ENCODE measurements at regions not wholly inside any gene's neighbourhood (a gene's known extent, or its start where the extent isn't known, plus 50 kb on each side); places are given as distances from the start of the nearest gene placed in this dataset.

- no peak overlapping the region for H3K56ac ChIP-seq (ENCODE audit: insufficient read length, low read depth, low read length)
- no peak overlapping the region for H4K8ac ChIP-seq (replicated peaks; ENCODE audit: insufficient read length, low read depth, low read length)
- H3K9ac ChIP-seq (ENCODE audit: extremely low read depth, insufficient read length, low read length) = no peak overlapping the region
- no peak overlapping the region for H3K4me2 ChIP-seq (ENCODE audit: insufficient read depth, insufficient read length, low read length)
- H2BK20ac ChIP-seq (ENCODE audit: low read depth, low read length, poor library complexity, severe bottlenecking) = no peak overlapping the region
- H3K4ac ChIP-seq (ENCODE audit: low read depth, low read length) = no peak overlapping the region
- Mint-ChIP-seq H3K36me3 (ENCODE audit: insufficient read depth in 1 of 3, low read depth in 3 of 3) (no peaks in the 10 kb centered on the region), H3K27me3 (ENCODE audit: low read depth) (no peaks in the 10 kb centered on the region), H3K27ac (no peak overlapping the region), H3K9me3 (no peaks in the 10 kb centered on the region), H3K4me3 (no peak overlapping the region), H3K4me1 (peaks cover 52 to 56% of the 10 kb centered on the region in 2 experiments)
- no peak overlapping the region for H3K23ac ChIP-seq (ENCODE audit: insufficient read length, low read depth, low read length)
- no peaks in the 10 kb centered on the region for H3K79me1 ChIP-seq (ENCODE audit: insufficient read depth, low read depth, low read length, poor library complexity, severe bottlenecking)
- no peak overlapping the region for H4K5ac ChIP-seq (ENCODE audit: insufficient read length, low read depth, low read length)
- H3K14ac ChIP-seq (ENCODE audit: insufficient read depth, low read length) = no peak overlapping the region
- H3K9me3 ChIP-seq (ENCODE audit: control insufficient read depth, low read depth, low read length) = no peaks in the 10 kb centered on the region
- H2AK5ac ChIP-seq (ENCODE audit: insufficient read length, low read length) = no peak overlapping the region
- H3T11ph ChIP-seq (ENCODE audit: low read length) = no peak overlapping the region
- H2BK12ac ChIP-seq (ENCODE audit: insufficient read length, low read depth, low read length) = no peak overlapping the region
- H3K4me1 ChIP-seq (ENCODE audit: insufficient read depth, low read length) = peaks cover 6% of the 10 kb centered on the region; the same call in 1 of the 2 replicates
- no peak for DNase-seq
- no CpG with 5 or more reads among the region's 3 CpGs for WGBS (ENCODE audit: extremely low coverage, insufficient read length, low lambda C conversion rate)
- no peak overlapping the region for H3K18ac ChIP-seq (ENCODE audit: insufficient read length, low read depth, low read length)
- H4K91ac ChIP-seq (ENCODE audit: insufficient read length, low read depth, low read length) = no peak overlapping the region
- no peaks in the 10 kb centered on the region for H4K20me1 ChIP-seq (ENCODE audit: control insufficient read depth, insufficient read depth, insufficient read length)
- no peak overlapping the region for H2AFZ ChIP-seq (ENCODE audit: low read length)
- H3K23me2 ChIP-seq (ENCODE audit: insufficient read length, low read depth, low read length, poor library complexity, severe bottlenecking) = no peaks in the 10 kb centered on the region
- H3K27ac ChIP-seq (ENCODE audit: insufficient read length, low read depth, low read length) = no peak overlapping the region
- no peak for TF ChIP-seq CTCF (conservative IDR thresholded peaks at IDR 0.05)
- no peak overlapping the region for H2BK5ac ChIP-seq (ENCODE audit: insufficient read length, low read length)
- no peaks in the 10 kb centered on the region for H3K79me2 ChIP-seq (ENCODE audit: insufficient read depth, low read length)
- H3K27me3 ChIP-seq (ENCODE audit: insufficient read depth, low read length) = no peaks in the 10 kb centered on the region
- no peak overlapping the region for H2BK120ac ChIP-seq (ENCODE audit: low read depth, low read length, poor library complexity, severe bottlenecking)
- H2BK15ac ChIP-seq (ENCODE audit: low read depth, low read length) = no peak overlapping the region
Observed at GRCh38 chr11:97854357-97854756, 1166.4 kb upstream of the CNTN5 start.
